GM23338 (cell line): ENCODE measurements at regions not wholly inside any gene's neighbourhood (a gene's known extent, or its start where the extent isn't known, plus 50 kb on each side); places are given as distances from the start of the nearest gene placed in this dataset.

Source experiments
- ATAC-seq: fragments of 200-7000 bp; cut with Tn5 transposase; 3 replicates; pipeline ENCODE4 v1.9.1; 2020
- DNase-seq: peaks from one replicate; pipeline ENCODE4 v3.0.0-alpha.2; 2015; ENCODE audit warnings: low spot score
- H2AFZ ChIP-seq: fragments of 200-600 bp; sonication (generic); 2 replicates; pipeline ENCODE4 v1.8.0; 2016; ENCODE audit warnings: antibody characterized with exemption, mild to moderate bottlenecking, moderate library complexity
- H3F3A ChIP-seq: fragments of 200-600 bp; sonication (generic); replicated peaks from 2 replicates; pipeline ENCODE4 v1.8.0; 2017; ENCODE audit warnings: antibody characterized with exemption, mixed run types, low read depth
- H3K27ac ChIP-seq: fragments of 200-600 bp; sonication (generic); 2 replicates; pipeline ENCODE4 v1.6.1; 2016; ENCODE audit warnings: low read depth
- H3K27me3 ChIP-seq: fragments of 200-600 bp; sonication (generic); 2 replicates; pipeline ENCODE4 v1.8.0; 2016; ENCODE audit warnings: mild to moderate bottlenecking, mixed run types, moderate library complexity; ENCODE audit not compliant: insufficient read depth
- H3K36me3 ChIP-seq: fragments of 200-600 bp; sonication (generic); 2 replicates; pipeline ENCODE4 v1.8.0; 2016; ENCODE audit warnings: mild to moderate bottlenecking; ENCODE audit not compliant: insufficient read depth
- H3K4me1 ChIP-seq: fragments of 200-600 bp; sonication (generic); 2 replicates; pipeline ENCODE4 v1.8.0; 2016; ENCODE audit warnings: mild to moderate bottlenecking, moderate library complexity; ENCODE audit not compliant: insufficient read depth
- H3K4me2 ChIP-seq: fragments of 200-600 bp; sonication (generic); 2 replicates; pipeline ENCODE4 v1.7.1; 2017; ENCODE audit warnings: mixed run types
- H3K4me3 ChIP-seq: fragments of 200-600 bp; sonication (generic); 2 replicates; pipeline ENCODE4 v1.6.1; 2016; ENCODE audit warnings: mixed run types
- H3K79me2 ChIP-seq: fragments of 200-600 bp; sonication (generic); replicated peaks from 2 replicates; pipeline ENCODE4 v1.8.0; 2017; ENCODE audit warnings: mild to moderate bottlenecking; ENCODE audit not compliant: insufficient read depth
- H3K9me2 ChIP-seq: fragments of 200-600 bp; sonication (generic); 2 replicates; pipeline ENCODE4 v1.8.0; 2017; ENCODE audit not compliant: insufficient read depth
- H4K20me1 ChIP-seq: fragments of 200-600 bp; sonication (generic); replicated peaks from 2 replicates; pipeline ENCODE4 v1.8.0; 2017; ENCODE audit warnings: mild to moderate bottlenecking; ENCODE audit not compliant: insufficient read depth
- H3K27ac Mint-ChIP-seq: 2 replicates; pipeline ENCODE4 v1.8.0; 2020; ENCODE audit warnings: inconsistent platforms, mild to moderate bottlenecking, moderate library complexity, mixed read lengths
- H3K27me3 Mint-ChIP-seq: 3 replicates; pipeline ENCODE4 v1.8.0; 2022; ENCODE audit warnings: low read depth, mild to moderate bottlenecking, moderate library complexity, mixed read lengths, inconsistent platforms; ENCODE audit not compliant: insufficient read depth, poor library complexity
- H3K36me3 Mint-ChIP-seq: 3 replicates; pipeline ENCODE4 v1.8.0; 2021; ENCODE audit warnings: low read depth, mild to moderate bottlenecking, inconsistent platforms, moderate library complexity, mixed read lengths
- H3K4me1 Mint-ChIP-seq: 3 replicates; pipeline ENCODE4 v1.8.0; 2020; ENCODE audit warnings: mild to moderate bottlenecking, inconsistent platforms, mixed read lengths
- H3K4me3 Mint-ChIP-seq: 3 replicates; pipeline ENCODE4 v1.8.0; 2021; ENCODE audit warnings: moderate library complexity, mild to moderate bottlenecking, inconsistent platforms, mixed read lengths
- H3K9me3 Mint-ChIP-seq: 3 replicates; pipeline ENCODE4 v1.8.0; 2020; ENCODE audit warnings: moderate library complexity, mild to moderate bottlenecking, inconsistent platforms, mixed read lengths
- CREB1 ChIP-seq: fragments of 250-450 bp; sonication (Bioruptor Pico); IDR thresholded peaks from 2 replicates; pipeline ENCODE4 v1.5.0; 2020; ENCODE audit warnings: low read depth, mild to moderate bottlenecking, moderate library complexity
- EZH2phosphoT487 ChIP-seq: fragments of 200-600 bp; sonication (generic); IDR thresholded peaks from one replicate; pipeline ENCODE4 v1.8.1; 2018; ENCODE audit warnings: antibody characterized with exemption; ENCODE audit not compliant: unreplicated experiment
- NANOG ChIP-seq: IDR thresholded peaks from 2 replicates; pipeline ENCODE4 v1.6.1; 2016; ENCODE audit warnings: antibody characterized with exemption, borderline replicate concordance
- POLR2AphosphoS5 ChIP-seq: IDR thresholded peaks from 2 replicates; pipeline ENCODE4 v1.6.1; 2016; ENCODE audit warnings: antibody characterized with exemption, low read depth
- STAT1 ChIP-seq: IDR thresholded peaks from one replicate; pipeline ENCODE4 v1.6.1; 2016; ENCODE audit warnings: antibody characterized with exemption; ENCODE audit not compliant: unreplicated experiment
- ZNF114 ChIP-seq: fragments of 250-450 bp; sonication (Bioruptor Pico); IDR thresholded peaks from 2 replicates; pipeline ENCODE4 v1.5.0; 2020; ENCODE audit warnings: mild to moderate bottlenecking, moderate library complexity
- ZNF331 ChIP-seq: fragments of 250-450 bp; sonication (Bioruptor Pico); IDR thresholded peaks from 2 replicates; pipeline ENCODE4 v1.5.0; 2020; ENCODE audit warnings: low read depth, mild to moderate bottlenecking, moderate library complexity
- TF ChIP-seq, protein P1 (sequence below), 2 experiments: fragments of 200-600 bp in 1 of 2; sonication (generic) in 1 of 2; conservative IDR thresholded peaks; 2 replicates each; pipeline versions ENCODE4 v1.5.1 to v1.6.1; 2016 to 2017; ENCODE audit warnings: antibody characterized with exemption in 2 of 2, low read depth in 2 of 2, mild to moderate bottlenecking in 2 of 2, moderate library complexity in 1 of 2
- TF ChIP-seq, protein P2 (sequence below): IDR thresholded peaks from one replicate; pipeline ENCODE4 v1.6.1; 2018; ENCODE audit warnings: antibody characterized with exemption; ENCODE audit not compliant: unreplicated experiment

DNA sequence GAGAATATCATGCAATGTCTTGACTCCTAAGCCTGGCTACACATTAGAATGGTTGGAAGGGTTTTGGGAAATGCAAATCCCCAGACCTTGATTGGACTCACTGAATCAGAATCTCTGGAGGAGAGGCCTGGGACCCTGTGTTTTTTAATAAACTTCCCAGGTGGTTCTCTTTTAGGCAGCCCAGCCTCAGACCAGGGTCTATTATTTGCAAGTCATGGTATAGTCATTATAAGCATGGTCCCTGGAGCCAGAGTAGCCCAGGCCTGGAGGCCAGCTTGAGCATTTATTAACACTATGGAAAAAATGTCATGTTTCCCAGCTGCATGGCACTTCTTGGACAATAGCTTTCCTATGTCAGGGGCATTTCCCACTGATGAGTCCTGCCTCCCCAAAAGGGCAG is 266.9 kb downstream of the NPIPA8 start:
- H3K36me3 ChIP-seq, result no peaks in the 10 kb centered on the region
- no peak overlapping the region for H3K27ac ChIP-seq
- peaks cover 10% of the 10 kb centered on the region; the same call in 1 of the 2 replicates for H3K9me2 ChIP-seq
- no peak overlapping the region for H3K4me3 ChIP-seq
- no peaks in the 10 kb centered on the region for H3K79me2 ChIP-seq
- DNase-seq, result no peak
- no peaks in the 10 kb centered on the region for H3F3A ChIP-seq
- Mint-ChIP-seq H3K9me3 (no peaks in the 10 kb centered on the region; the same call in 2 of the 3 replicates), H3K4me1 (peaks cover 28% of the 10 kb centered on the region), H3K27me3 (peaks cover 1% of the 10 kb centered on the region), H3K4me3 (no peak overlapping the region), H3K36me3 (no peaks in the 10 kb centered on the region), H3K27ac (no peak overlapping the region)
- no peak for ATAC-seq
- no peaks in the 10 kb centered on the region for H4K20me1 ChIP-seq
- no peaks in the 10 kb centered on the region for H3K27me3 ChIP-seq
- TF ChIP-seq STAT1 (no peak), CREB1 (CRISPR knock-in tag) (no peak), NANOG (no peak), EZH2phosphoT487 (no peak), POLR2AphosphoS5 (no peak), ZNF331 (CRISPR knock-in tag) (no peak)
- TF ChIP-seq, protein P1, sequence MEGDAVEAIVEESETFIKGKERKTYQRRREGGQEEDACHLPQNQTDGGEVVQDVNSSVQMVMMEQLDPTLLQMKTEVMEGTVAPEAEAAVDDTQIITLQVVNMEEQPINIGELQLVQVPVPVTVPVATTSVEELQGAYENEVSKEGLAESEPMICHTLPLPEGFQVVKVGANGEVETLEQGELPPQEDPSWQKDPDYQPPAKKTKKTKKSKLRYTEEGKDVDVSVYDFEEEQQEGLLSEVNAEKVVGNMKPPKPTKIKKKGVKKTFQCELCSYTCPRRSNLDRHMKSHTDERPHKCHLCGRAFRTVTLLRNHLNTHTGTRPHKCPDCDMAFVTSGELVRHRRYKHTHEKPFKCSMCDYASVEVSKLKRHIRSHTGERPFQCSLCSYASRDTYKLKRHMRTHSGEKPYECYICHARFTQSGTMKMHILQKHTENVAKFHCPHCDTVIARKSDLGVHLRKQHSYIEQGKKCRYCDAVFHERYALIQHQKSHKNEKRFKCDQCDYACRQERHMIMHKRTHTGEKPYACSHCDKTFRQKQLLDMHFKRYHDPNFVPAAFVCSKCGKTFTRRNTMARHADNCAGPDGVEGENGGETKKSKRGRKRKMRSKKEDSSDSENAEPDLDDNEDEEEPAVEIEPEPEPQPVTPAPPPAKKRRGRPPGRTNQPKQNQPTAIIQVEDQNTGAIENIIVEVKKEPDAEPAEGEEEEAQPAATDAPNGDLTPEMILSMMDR (conservative IDR thresholded peaks at IDR 0.05; ENCODE audit: low read depth in 2 of 2), result no peak
- H3K4me1 ChIP-seq, result peaks cover 34% of the 10 kb centered on the region
- no peak overlapping the region for H2AFZ ChIP-seq
- no peak overlapping the region for H3K4me2 ChIP-seq

DNA sequence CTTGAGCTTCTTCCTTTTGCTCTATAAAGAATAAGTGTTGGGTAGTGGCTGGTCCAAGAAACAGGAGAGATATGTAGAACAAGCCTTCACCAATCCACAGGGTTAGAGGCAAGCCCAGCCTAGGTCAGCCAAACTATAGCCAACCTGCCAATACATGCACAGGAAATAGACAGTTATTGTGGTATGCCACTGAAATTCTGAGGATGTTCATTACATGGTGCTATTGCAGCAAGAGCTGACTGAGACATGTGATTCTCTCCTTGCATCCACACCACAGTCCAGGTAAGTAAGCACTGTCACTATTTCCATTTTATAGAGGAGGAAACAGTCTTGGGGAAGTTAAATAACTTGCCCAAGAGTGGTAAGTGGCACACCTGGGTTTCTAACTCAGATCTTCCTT is 268.1 kb downstream of the NPIPA8 start:
- H3K27me3 ChIP-seq, result no peaks in the 10 kb centered on the region
- Mint-ChIP-seq H3K27ac (no peak overlapping the region), H3K9me3 (no peaks in the 10 kb centered on the region; the same call in 2 of the 3 replicates), H3K4me1 (peaks cover 23% of the 10 kb centered on the region), H3K36me3 (no peaks in the 10 kb centered on the region), H3K27me3 (peaks cover 1% of the 10 kb centered on the region), H3K4me3 (no peak overlapping the region)
- H4K20me1 ChIP-seq, result no peaks in the 10 kb centered on the region
- H3F3A ChIP-seq, result no peaks in the 10 kb centered on the region
- no peaks in the 10 kb centered on the region for H3K79me2 ChIP-seq
- H3K4me1 ChIP-seq, result peaks cover 29% of the 10 kb centered on the region
- no peak overlapping the region for H2AFZ ChIP-seq
- peaks cover 10% of the 10 kb centered on the region; the same call in 1 of the 2 replicates for H3K9me2 ChIP-seq
- ATAC-seq (no peak), DNase-seq (no peak)
- no peak overlapping the region for H3K4me2 ChIP-seq
- H3K36me3 ChIP-seq, result no peaks in the 10 kb centered on the region
- no peak overlapping the region for H3K27ac ChIP-seq
- H3K4me3 ChIP-seq, result no peak overlapping the region
- TF ChIP-seq ZNF114 (CRISPR knock-in tag), result no peak
- TF ChIP-seq CREB1 (CRISPR knock-in tag), result no peak
- TF ChIP-seq, protein P1 (conservative IDR thresholded peaks at IDR 0.05; ENCODE audit: low read depth in 2 of 2), result no peak
- TF ChIP-seq STAT1, result no peak
- TF ChIP-seq, protein P2, sequence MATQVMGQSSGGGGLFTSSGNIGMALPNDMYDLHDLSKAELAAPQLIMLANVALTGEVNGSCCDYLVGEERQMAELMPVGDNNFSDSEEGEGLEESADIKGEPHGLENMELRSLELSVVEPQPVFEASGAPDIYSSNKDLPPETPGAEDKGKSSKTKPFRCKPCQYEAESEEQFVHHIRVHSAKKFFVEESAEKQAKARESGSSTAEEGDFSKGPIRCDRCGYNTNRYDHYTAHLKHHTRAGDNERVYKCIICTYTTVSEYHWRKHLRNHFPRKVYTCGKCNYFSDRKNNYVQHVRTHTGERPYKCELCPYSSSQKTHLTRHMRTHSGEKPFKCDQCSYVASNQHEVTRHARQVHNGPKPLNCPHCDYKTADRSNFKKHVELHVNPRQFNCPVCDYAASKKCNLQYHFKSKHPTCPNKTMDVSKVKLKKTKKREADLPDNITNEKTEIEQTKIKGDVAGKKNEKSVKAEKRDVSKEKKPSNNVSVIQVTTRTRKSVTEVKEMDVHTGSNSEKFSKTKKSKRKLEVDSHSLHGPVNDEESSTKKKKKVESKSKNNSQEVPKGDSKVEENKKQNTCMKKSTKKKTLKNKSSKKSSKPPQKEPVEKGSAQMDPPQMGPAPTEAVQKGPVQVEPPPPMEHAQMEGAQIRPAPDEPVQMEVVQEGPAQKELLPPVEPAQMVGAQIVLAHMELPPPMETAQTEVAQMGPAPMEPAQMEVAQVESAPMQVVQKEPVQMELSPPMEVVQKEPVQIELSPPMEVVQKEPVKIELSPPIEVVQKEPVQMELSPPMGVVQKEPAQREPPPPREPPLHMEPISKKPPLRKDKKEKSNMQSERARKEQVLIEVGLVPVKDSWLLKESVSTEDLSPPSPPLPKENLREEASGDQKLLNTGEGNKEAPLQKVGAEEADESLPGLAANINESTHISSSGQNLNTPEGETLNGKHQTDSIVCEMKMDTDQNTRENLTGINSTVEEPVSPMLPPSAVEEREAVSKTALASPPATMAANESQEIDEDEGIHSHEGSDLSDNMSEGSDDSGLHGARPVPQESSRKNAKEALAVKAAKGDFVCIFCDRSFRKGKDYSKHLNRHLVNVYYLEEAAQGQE, result no peak
- no peak for TF ChIP-seq POLR2AphosphoS5
- TF ChIP-seq EZH2phosphoT487, result no peak
